ENCODE measurements at regions not wholly inside any gene's neighbourhood (a gene's known extent, or its start where the extent isn't known, plus 50 kb on each side); places are given as distances from the start of the nearest gene placed in this dataset.

DNA sequence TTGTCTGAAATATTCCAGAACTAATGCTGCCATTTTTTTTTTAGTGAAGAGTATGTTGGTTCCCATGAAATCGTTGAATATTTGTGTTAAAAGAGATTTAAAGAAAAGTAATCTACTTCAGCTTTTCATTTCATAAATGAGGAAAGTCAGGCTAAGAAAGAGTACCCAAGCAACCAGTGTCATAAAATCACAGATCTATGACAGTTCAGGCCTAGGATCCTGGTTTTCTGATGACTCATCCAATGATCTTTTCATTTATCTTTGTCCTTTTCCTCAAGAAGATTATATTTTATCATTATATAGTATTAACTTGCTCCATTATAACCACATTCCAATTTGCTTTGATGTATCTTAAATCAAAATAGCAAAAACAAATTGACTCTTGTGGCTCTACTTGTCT, 139.4 kb upstream of the HCCS start:
- no peak for ATAC-seq (ENCODE audit: insufficient read depth, low FRiP score)
- Histone ChIP-seq H3K9ac (ENCODE audit: insufficient read depth in 1 of 2, low read length in 2 of 2) (no peak overlapping the region), H3K27me3 (ENCODE audit: control insufficient read depth in 3 of 3, insufficient read depth in 3 of 3, low read length in 2 of 3) (no peaks in the 10 kb centered on the region), H3K9me3 (ENCODE audit: control insufficient read depth in 4 of 4, insufficient read depth in 3 of 4, low read length in 3 of 4) (no peaks in the 10 kb centered on the region), H3K27ac (ENCODE audit: low read depth in 1 of 2, low read length in 1 of 2) (no peak overlapping the region), H3K4me1 (ENCODE audit: control insufficient read depth in 5 of 5, insufficient read depth in 5 of 5, low read length in 5 of 5) (no peaks in the 10 kb centered on the region), H3K4me3 (no peak overlapping the region), H3K36me3 (ENCODE audit: control insufficient read depth in 4 of 4, insufficient read depth in 4 of 4, low read length in 4 of 4) (no peaks in the 10 kb centered on the region)
- 68 to 84% methylated on average over 1 of the region's 1 CpG for WGBS, 2 donors
- TF ChIP-seq, protein P1, sequence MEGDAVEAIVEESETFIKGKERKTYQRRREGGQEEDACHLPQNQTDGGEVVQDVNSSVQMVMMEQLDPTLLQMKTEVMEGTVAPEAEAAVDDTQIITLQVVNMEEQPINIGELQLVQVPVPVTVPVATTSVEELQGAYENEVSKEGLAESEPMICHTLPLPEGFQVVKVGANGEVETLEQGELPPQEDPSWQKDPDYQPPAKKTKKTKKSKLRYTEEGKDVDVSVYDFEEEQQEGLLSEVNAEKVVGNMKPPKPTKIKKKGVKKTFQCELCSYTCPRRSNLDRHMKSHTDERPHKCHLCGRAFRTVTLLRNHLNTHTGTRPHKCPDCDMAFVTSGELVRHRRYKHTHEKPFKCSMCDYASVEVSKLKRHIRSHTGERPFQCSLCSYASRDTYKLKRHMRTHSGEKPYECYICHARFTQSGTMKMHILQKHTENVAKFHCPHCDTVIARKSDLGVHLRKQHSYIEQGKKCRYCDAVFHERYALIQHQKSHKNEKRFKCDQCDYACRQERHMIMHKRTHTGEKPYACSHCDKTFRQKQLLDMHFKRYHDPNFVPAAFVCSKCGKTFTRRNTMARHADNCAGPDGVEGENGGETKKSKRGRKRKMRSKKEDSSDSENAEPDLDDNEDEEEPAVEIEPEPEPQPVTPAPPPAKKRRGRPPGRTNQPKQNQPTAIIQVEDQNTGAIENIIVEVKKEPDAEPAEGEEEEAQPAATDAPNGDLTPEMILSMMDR (IDR thresholded peaks at IDR 0.05; ENCODE audit: control extremely low read depth, extremely low read depth), result no peak
- DNase-seq, result no peak

DNA sequence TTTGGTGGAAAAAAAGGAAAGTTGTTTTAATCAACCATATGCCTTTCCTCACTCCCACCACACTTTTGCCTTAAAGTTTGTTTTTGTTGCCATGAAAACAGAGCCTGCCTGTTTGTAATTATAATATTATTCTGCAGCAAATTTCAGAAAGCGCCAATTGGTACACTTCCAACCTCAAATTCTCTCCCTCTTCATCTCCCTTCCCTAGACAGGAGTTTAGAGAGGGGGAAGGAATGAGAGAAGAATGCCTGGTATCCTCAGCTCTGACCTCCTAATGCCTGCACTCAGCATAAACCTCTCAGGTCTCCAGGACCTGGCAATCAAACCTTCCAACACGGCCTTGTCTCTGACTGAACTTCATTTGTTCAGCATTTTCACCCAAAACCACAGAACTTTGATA, 138.4 kb upstream of the HCCS start:
- no peak overlapping the region for H3K9ac ChIP-seq (ENCODE audit: insufficient read depth in 1 of 2, low read length in 2 of 2)
- H3K27ac ChIP-seq (ENCODE audit: low read depth in 1 of 2, low read length in 1 of 2), result no peak overlapping the region
- H3K36me3 ChIP-seq (ENCODE audit: control insufficient read depth in 4 of 4, insufficient read depth in 4 of 4, low read length in 4 of 4), result no peaks in the 10 kb centered on the region
- H3K4me1 ChIP-seq (ENCODE audit: control insufficient read depth in 5 of 5, insufficient read depth in 5 of 5, low read length in 5 of 5), result no peaks in the 10 kb centered on the region
- no peaks in the 10 kb centered on the region for H3K9me3 ChIP-seq (ENCODE audit: control insufficient read depth in 4 of 4, insufficient read depth in 3 of 4, low read length in 3 of 4)
- no peak for ATAC-seq (ENCODE audit: insufficient read depth, low FRiP score)
- H3K4me3 ChIP-seq, result no peak overlapping the region
- DNase-seq, result peak in 2 of 3 donors; percentile 77 to 83
- 52 to 79% methylated on average over 2 of the region's 2 CpGs for WGBS, 2 donors
- TF ChIP-seq, protein P1 (IDR thresholded peaks at IDR 0.05; ENCODE audit: control extremely low read depth, extremely low read depth), result no peak
- H3K27me3 ChIP-seq (ENCODE audit: control insufficient read depth in 3 of 3, insufficient read depth in 3 of 3, low read length in 2 of 3), result no peaks in the 10 kb centered on the region

DNA sequence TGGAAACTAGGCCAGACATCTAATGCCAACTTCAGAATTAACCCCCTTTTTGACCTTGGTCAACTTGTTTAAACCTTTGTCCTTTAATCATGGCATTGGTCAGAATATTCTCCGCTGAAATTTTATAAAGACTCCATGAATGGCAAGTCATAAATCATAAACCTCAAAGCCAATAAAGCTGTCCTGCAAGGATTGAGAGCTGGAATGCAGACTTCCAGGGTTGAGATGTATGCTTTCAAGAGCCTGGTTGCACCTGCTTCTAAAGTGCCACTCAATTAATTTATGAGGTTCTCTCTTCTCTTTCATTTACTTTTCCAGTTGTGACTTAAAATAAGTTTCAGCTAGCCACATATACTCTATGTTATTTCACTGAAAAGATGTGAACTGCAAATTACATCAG, 136.2 kb upstream of the HCCS start:
- TF ChIP-seq, protein P1 (IDR thresholded peaks at IDR 0.05; ENCODE audit: control extremely low read depth, extremely low read depth), result no peak
- peaks cover 0 to 4% (median 3%) of the 10 kb centered on the region in 3 donors for H3K27me3 ChIP-seq (ENCODE audit: control insufficient read depth in 3 of 3, insufficient read depth in 3 of 3, low read length in 2 of 3)
- H3K9me3 ChIP-seq (ENCODE audit: control insufficient read depth in 4 of 4, insufficient read depth in 3 of 4, low read length in 3 of 4), result no peaks in the 10 kb centered on the region
- no peaks in the 10 kb centered on the region for H3K36me3 ChIP-seq (ENCODE audit: control insufficient read depth in 4 of 4, insufficient read depth in 4 of 4, low read length in 4 of 4)
- no peak overlapping the region for H3K4me3 ChIP-seq
- WGBS, 2 donors, result 81 to 83% methylated on average over 1 of the region's 1 CpG
- no peak for ATAC-seq (ENCODE audit: insufficient read depth, low FRiP score)
- peak in 1 of 3 donors; percentile 21 for DNase-seq
- no peaks in the 10 kb centered on the region for H3K4me1 ChIP-seq (ENCODE audit: control insufficient read depth in 5 of 5, insufficient read depth in 5 of 5, low read length in 5 of 5)
- no peak overlapping the region for H3K27ac ChIP-seq (ENCODE audit: low read depth in 1 of 2, low read length in 1 of 2)
- H3K9ac ChIP-seq (ENCODE audit: insufficient read depth in 1 of 2, low read length in 2 of 2), result no peak overlapping the region

DNA sequence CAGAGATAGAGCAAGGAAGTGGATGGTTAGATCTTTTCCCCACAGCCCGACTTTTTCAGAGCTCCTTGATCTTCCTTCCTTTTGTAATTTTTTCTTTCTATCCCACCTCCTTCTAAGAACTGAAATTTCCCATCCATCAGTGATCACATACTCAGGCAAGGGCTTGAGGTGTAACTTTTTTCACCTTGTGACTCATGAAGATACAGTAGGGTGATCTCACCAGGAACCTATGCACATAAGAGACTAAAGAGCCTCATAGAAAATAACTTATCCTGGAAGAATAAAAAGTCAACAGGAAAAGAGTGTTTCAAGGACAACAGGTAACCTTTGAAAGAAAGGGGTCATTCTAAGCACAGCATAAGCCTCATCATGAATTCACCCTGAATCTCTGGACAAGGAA, 131.2 kb upstream of the HCCS start:
- Histone ChIP-seq H3K27me3 (ENCODE audit: control insufficient read depth in 3 of 3, insufficient read depth in 3 of 3, low read length in 2 of 3) (peaks cover 0 to 7% (median 4%) of the 10 kb centered on the region in 3 donors), H3K4me1 (ENCODE audit: control insufficient read depth in 5 of 5, insufficient read depth in 5 of 5, low read length in 5 of 5) (no peaks in the 10 kb centered on the region), H3K9ac (ENCODE audit: insufficient read depth in 1 of 2, low read length in 2 of 2) (no peak overlapping the region), H3K4me3 (no peak overlapping the region), H3K27ac (ENCODE audit: low read depth in 1 of 2, low read length in 1 of 2) (no peak overlapping the region), H3K9me3 (ENCODE audit: control insufficient read depth in 4 of 4, insufficient read depth in 3 of 4, low read length in 3 of 4) (no peaks in the 10 kb centered on the region), H3K36me3 (ENCODE audit: control insufficient read depth in 4 of 4, insufficient read depth in 4 of 4, low read length in 4 of 4) (no peaks in the 10 kb centered on the region)
- TF ChIP-seq, protein P1 (IDR thresholded peaks at IDR 0.05; ENCODE audit: control extremely low read depth, extremely low read depth), result no peak
- DNase-seq, result no peak
- ATAC-seq (ENCODE audit: insufficient read depth, low FRiP score), result no peak
- 68 to 83% methylated on average over 1 of the region's 1 CpG for WGBS, 2 donors

All from lung (tissue), 11 donors.